Activated T-cell treated with anti-CD3 and anti-CD28 coated beads, Interleukin-2, amount 50 U/mL, for 1 hour (primary cell): ENCODE measurements at regions not wholly inside any gene's neighbourhood (a gene's known extent, or its start where the extent isn't known, plus 50 kb on each side); places are given as distances from the start of the nearest gene placed in this dataset.
A peak's percentile ranks its signal among the peaks of the same experiment; 100 is the strongest.

Source experiments
- DNase-seq: peaks from one replicate; pipeline ENCODE4 v3.0.0-alpha.2; 2020

DNA sequence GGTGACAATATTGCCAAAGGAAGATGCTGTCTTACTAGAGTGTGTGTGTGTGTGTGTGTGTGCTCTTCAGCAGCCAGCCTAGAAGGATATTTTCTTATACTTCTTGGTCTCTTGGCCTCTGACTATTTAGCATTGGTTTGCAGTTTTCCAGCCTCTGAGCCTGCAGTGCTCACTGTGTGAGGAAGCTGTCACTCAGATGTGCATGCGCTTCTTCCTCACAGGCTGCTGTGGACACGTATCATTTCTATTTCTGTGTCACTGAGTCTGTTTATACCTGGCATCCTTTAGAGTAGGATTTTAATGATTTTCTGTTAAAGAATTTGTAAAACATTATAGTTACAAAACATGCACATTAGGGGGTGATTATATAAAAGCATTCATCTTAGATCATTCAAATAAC lies 83.3 kb downstream of the ALDH8A1 start:
- no peak for DNase-seq

DNA sequence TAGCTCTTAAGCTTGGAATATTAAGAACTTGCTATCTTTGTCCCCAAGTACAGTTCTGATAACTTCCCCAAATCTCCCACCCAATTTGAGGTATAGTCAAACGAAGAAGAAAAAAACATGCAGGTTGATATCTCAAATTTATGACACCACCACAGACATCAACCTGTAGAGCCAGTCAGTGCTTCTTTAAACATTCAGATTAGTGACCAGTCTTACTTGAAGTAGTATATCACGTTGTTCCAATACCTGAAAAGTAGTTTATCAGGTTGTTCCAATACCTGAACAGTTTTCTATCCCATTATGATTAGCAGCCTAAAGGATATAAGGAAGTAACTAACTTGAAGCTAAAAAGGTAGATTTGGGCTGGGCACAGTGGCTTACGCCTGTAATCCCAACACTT lies 85.3 kb downstream of the ALDH8A1 start:
- no peak for DNase-seq

DNA sequence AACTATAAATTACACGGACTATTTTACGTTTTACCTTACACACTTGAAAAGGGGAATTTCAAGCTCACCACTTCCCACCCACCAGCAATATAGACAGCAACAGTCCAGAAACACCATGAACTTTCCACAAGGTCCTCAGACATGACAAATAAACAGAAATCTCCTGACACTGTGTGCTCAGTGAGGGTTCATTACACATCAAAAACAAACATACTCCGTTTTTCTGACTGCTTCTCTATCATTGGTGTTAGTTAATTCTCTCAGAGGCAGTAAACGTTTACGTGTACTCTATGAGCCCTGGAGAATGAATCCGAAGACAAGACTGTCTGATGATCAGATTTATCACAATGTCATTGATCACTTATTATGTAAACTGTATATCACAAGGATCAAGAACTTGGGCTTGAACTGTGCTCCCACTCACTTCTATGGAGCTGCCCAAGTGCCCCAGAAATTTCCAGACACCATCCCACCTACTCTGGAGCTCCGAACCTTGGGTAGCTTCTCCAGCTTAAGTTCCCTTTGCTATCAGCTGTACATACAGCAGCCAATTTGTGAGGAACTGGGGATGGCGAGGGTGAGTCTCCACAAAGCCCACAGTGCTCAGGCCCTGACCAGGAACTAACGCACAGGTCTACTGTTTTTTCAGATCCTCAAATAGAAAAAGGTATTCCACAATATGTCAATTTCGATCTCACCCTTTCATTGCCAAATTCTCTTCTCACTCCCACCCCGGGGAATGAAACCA lies 86.0 kb downstream of the ALDH8A1 start:
- DNase-seq, result no peak

DNA sequence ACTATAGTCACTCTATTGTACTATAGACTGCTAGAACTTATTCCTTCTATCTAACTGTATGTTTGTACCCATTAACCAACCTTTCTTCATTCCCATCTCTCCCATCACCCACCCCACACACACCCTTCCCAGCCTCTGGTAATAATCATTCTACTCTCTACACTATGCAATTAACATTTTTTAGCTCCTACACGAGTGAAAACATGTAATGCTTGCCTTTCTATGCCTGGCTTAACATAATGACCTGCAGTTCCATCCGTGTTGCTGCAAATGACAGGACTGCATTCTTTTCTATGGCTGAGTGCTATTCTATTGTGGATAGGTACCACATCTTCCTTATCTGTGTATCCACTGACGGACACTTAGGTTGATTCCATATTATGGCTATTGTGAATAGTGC lies 95.5 kb downstream of the ALDH8A1 start:
- DNase-seq, result no peak

DNA sequence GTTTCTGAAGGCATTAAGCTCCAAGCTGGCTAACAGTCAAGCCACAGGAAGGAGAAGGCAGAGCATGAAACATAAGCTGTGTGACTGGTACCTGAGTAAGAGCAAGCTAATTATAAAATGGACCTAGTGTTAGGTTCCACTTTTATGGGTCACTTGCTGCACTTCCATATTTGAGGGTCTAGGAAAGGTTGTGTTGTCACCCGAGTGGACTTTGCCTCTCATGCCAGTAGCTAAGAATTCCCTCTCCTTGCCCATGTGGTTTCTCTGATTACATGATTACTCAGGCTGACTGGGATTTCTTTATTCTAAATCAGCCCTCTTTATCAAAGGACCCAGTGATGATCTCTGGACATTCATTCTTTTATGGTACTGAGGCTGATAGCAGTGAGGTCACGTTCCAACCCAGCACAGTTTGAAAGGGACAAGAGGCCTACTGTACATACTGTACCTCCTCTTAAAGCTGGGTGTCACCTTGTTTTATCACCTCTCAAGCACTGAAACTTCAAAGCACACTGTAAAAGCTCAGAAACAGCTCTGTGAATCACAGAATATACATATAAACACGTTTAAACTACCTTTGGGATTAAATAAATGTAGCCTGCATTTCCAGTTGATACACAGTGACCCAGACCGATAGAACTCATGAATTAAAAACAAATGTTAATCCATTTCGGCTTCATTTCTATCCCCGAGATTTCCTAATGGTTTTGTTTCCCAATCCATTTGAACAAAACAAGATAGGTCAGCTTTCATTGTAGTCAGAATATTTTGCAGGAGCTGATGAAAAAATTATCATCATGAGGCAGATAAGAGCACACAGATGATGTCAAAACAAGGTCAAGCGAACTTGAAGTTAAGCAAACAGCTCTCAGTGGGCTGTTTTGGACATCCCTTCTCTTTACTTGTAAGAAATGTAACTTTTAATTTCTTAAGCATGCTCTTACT lies 96.5 kb downstream of the ALDH8A1 start:
- no peak for DNase-seq

DNA sequence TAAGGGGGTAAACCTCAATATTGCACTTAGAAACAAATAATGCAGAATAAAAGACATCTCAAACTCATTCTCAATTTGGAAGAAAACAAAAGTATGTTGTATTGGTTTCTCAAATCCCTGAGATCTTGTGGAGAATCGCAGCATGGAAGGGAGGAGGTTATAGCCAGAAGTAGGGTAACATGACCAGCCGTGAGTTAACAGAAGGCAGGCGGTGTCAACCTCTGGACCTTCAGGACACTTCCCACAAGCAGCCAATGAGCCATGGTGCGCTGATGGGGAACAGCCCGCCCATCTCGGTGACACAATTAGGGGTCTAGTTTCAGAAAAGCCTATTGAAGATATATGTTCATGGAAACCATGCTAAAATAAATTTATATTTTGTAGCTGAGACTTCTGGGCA lies 98.4 kb downstream of the ALDH8A1 start:
- no peak for DNase-seq

DNA sequence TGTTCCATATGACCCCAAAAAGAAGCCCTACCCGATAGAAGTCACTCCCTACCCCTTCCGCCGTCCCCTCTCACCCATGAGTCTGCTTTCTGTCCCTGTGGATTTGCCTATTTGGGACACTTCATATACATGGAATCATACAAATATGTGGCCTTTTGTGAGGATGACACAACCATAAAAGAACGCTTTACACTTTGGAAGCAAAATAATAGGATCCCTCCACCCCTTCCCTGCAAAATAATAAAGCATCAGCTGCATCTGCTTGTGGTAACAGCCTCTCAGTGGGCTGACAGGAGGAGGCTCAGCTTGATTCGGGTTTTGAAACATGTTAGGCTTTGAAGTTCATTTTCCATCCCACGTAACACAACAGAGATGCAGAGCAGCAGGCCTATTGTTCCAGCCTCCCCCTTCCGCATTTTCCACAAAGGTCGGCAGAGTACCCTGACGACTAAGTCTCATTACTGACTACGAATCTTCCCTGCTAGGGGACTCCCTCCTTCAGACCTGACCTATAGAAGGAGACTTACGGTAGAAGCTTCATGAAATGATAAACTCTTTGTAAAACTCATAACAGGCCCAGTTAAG lies 99.1 kb downstream of the ALDH8A1 start:
- no peak for DNase-seq

DNA sequence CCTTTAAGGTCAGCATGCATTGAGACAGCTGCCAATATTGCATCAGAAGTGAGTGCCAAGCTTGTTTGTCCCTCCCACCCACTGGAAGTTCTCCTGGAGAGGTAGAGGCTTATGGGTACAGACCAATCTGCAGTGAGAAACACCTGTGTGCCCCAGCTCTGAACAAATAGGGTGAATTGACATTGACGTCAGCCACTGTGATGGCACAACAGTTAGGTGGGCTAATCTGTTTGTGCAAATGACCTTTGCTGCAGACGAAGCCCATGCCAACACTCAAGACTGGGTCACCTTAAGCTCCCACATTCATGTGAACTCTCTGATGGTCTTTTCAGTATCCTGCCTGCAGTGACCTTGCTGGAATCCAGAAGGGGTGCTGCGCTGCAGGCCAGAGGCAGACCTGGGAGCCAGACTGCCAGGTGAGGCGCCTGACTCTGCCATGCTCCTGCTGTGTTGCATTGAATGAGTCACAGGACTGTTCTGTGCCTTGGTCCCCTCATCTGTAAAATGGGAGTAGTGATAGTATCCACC lies 99.9 kb downstream of the ALDH8A1 start:
- no peak for DNase-seq

DNA sequence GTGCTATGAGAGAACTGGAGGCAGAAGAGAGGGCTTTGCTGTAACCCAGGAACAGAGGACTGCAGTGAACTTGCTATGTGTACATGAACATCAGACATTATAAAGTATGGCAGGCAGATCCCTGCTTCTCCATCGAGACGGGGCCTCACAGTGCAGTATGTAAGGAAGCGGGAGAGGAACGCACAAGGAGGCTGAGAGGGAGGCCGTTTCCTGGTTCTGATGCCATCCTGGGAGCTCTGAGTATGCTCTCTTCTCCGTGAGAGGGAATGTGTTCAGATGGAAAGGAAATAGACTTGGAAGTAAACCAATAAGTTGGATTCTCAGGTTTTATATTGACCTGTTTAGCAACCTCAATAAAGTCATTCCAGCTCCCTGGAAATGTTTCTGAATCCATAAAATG lies 101.8 kb downstream of the ALDH8A1 start:
- no peak for DNase-seq

DNA sequence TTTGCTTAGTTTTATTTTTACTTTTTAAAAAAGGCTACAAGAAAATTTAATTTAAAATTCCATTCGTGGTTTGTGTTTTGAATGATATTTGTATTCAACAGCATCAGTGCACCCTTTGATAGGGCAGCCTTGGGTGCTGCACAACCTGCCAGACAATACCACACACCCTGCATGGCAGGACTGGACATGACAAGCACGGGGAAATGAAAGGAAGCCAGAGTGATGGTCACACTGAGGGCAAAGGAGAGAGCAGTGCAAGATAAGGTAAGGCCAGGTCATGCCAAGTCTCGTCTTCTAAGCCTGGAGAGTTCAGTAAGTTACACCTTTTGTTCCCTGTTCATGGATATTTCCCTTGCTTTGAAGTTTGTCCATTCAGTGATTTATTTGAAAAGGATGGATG lies 103.0 kb downstream of the ALDH8A1 start:
- DNase-seq, result no peak

DNA sequence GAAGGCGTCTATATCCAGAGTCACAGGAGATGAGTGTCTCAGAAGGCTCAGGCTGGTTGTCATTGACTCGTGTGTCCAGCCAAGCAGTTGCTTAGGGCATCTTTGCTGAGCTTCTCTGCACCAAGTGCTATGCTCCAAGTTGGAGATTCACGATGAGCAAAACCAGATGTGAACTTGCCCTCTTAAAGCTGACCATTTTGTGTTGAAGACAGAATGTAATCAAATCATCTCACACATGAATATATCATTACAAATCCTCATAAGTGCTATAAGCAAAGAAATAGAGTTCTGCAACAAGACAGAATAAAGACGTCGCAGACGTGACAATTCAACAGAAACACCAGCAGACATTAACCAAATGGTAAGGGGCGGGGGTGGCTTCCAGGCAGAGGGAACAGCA lies 103.9 kb downstream of the ALDH8A1 start:
- DNase-seq, result no peak

DNA sequence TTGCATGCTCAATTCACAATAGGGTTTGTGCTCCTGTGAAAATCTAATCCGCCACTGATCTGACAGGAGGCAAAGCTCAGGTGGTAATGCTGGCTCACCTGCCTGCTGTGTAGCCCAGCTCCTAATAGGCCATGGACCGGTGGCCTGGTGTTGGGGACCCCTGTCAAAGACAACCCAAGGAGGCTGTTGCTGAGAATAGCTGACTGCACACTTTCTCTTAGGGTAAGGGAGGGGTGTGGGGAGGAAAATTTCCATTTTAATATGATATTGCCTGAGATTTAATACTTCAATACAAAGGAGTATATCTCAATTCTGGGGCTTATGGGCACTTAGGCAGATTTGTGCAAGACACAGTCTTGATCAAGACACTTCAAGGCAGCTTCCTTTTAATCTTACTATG lies 105.8 kb downstream of the ALDH8A1 start:
- no peak for DNase-seq

DNA sequence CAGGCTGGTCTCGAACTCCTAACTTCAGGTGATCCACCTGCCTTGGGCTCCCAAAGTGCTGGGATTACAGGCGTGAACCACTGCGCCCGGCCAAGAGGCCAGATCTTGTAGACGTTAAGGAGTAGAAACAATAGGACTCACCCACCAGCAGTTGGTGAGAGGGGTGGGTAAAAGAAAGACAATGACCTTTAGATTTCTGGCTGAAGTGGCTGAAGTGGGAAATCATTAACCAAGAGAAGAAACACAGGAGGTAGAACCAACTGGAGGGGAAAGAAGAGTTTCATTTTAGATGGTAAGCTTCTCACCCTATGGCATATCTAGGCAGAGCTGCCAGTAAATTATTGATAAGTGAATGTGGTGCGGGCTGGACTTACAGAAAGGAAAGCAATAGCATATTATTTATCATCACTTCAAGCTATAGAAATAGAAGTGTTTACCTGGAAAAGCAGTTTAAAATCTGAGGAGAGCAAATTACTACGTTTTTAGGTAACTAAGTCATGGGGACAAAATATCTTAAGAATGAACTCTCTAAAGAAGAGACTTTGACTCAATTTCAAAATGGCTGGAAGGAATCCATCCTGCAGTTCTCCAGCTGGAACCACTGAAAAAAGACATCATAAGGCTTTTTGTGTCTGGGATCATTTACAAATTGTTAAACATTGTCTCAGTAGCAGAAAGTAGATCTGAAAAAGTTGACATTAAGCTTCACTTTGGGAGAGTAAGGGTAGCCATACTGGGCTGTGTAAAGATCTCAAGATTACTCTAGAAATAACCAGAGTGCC lies 109.6 kb downstream of the ALDH8A1 start:
- DNase-seq, result no peak

DNA sequence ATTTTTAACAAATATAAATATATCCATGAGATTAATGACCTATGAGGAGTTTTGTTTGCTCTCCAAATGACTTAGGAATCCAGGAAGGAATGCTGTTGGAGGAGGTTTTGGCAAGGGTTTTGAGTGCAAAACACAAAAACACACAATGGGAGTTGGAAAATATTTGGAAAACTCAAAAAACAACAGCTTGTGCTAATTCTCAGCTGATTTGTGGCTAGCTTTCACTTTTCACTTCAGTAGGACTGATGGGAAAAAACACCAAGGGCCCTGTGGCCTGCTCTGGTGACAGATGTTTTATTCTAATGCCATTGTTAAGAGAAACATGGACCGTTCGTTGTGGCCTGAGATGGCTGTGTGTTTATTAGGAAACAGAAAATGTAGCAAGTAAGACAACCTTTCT lies 113.9 kb downstream of the ALDH8A1 start:
- no peak for DNase-seq

DNA sequence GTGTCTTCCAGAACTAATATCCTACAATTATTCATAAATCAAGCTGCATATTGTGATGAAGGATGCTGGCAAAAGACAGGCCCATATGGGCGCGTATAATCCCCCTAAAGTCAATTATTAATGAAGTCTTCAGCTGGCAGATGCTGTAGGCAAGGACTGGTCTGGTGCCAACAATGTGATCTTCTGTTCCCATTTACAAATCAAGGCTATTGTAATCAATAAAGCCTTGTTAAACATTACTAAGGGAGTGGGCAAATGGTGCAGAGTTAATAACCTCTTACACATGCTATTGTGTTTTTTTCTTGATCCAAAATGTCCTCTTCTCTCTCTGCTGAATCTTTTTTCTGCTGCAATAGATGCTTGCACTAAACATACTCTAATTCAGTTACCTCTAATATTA lies 119.0 kb downstream of the ALDH8A1 start:
- DNase-seq, result no peak

DNA sequence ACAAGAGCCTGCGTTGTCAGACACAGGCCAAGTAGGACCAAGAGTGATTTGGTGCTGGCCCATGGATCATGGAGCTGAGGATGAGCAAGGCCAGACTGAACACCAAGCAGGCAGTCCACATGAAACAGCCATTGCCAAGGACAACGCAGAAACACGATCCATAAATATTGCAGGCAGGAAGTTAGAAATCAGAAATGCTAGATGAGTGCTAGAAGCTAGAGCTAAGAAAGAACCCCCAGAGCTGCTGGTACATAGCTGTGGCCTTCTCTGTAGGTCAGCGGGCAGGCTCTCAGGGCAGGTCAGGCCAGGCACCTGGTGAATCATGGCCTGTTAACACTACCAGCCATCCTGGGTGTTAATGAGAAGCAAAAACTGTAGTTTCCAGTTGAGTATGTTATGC lies 119.7 kb downstream of the ALDH8A1 start:
- DNase-seq, result no peak

DNA sequence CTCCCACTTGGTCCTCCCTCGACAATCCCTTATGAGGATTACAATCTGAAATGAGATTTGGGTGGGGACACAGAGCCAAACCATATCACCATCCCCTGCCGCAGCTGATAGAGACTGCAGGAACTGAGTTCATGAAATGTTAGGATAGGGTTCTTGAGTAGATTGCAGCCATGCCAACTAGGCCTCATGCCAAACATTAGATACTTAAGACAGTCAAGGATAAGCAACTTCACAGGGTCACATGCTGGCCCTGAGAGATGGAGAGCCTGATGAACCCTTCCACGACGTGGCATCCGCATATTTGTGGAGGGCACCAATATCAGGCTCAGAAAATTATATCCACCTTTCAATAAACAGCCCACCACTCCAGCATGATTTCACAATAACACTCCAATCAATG lies 121.3 kb downstream of the ALDH8A1 start:
- no peak for DNase-seq

DNA sequence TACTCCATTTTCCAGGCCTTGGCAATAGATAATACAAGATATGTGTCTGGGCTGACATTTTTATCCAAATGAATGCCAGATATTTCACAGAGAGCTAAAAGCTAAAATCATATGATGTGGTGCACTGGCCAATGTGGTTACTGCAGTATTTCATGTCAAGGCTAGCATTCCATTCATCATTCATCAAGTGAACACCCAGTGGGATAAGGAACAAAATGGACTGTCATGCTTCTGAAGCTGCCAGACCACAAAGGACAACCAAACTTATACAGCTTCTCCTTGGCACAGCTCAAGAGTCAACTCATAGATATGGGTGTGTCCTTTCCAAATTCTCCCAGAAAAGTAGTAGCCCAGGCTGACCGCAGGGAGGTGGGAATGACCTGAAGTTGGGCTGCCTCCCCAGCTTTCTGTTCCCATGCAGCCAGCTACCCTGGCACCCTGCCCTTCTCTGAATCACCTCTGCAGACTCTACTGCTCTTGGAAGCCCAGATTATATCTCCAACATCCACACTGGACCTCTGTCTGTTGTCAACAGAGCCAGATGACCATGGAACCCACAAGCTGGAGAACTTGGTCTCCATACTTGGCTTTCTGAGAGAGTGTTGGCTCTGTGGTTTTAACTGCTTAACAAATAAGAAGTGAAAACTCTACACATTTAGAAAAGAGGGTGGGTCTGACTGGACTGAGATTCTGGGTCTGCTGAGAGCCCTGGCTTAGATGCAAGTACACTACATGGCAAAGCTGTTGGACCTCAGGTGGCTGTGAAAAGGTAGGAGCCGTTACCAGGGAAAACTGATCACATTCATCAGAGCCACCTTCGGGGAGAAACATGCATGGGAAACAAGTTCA lies 122.8 kb downstream of the ALDH8A1 start:
- no peak for DNase-seq

DNA sequence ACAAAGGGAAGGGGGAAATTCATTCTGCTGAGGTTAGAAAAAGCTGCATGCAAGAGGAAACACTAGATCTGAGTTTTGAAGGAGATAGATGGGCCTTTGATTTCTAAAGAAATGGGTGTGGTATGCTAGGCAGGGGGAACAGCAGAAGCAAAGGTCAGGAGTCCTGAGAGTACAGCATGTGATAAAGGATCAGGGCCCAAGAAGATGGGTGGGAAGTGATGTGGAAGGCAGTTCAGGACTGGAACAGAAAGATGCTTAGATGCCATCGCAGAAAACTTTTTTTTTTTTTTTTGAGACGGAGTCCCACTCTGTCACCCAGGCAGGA lies 126.2 kb downstream of the ALDH8A1 start:
- DNase-seq, result no peak

DNA sequence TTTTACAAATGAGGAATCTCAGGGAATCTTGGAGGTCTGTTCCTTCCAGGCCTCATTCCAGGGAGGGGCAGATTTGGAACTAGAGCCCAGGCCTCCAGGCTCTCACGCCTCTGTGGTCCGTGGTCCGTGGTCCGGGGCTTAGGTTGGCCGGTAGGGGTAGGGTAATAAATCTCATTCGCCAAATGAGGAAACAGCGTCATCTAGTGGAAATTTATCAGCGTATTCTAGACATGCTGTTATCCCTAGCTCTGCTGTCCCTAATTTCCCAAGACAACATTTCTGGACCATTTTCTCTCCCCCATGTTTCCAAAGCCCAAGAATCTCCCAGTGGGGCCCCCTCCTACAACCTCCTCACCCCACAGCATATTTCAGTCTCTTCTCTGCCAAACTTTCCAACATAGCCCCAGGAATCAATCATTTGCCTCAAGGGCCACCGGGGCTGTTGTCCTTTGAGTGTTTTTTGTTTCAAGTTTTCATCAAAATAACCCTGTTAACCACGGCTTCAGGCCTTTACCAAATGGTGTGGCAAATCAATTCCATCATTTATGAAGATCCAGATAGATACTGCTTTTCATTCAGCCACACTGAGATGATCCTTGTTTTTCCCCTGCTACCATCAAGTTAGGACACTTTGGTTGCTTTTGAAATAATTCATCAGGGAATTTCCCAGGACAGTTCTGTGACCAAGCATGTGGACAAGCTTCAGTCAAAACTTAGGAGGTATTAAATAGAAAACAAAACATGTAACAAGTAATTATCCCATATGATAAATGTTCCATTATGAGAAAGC lies 126.8 kb downstream of the ALDH8A1 start:
- DNase-seq, result peak; percentile 26
